HG03095 (cell line): ENCODE measurements at regions not wholly inside any gene's neighbourhood (a gene's known extent, or its start where the extent isn't known, plus 50 kb on each side); places are given as distances from the start of the nearest gene placed in this dataset.
"Not testable (repeated sequence)": the region's sequence is repeated elsewhere in the genome, so short reads cannot be mapped to it uniquely, and the experiment has no call there.

Experiments
- ATAC-seq: cut with Tn5 transposase; IDR thresholded peaks from one replicate; pipeline ENCODE4 v1.9.1; 2021; ENCODE audit warnings: moderate library complexity; ENCODE audit not compliant: unreplicated experiment

DNA sequence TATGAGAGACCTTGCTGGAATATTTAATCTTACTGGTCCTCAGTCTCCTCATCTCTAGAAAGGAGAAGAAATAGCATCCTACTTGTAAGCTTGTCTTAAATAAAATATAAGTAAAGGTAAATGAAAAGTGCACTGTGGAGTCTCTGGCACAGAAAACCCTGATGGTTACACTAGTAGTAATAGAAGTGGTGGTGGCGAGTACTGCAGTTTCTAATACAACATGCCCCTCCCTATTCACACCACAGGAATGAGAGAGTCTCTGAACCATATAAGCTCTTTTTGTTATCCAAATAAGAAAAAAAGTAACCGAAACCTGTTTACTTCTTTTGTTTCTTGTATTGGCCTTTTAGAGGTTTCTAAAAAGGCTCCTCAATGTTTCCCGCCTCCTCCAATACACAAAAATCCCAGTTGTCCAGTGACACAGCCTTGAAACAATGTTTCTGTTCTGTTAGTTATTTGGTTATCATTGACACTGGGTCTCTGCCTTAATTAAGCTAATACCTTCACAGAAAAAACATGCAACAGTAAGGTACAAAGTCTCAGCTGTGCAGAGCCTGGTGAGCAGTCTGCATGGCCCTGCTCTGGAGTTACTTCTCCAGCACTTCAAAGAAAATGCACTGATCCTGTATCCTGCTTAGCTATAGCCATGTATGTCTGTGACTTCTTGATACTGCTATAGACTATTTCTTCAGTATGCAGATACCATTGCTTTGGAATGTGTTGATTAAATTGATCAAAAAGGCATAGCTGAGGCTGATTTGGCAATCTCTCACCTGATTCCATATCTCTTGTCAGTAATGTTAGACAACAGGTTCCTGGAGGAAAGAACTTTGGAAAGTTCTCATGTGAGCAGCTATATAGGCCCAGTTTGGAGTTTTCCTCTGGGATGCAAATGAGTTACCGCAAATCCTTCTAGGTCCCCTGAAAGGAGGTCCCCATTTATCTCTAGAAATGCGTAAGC lies 315.6 kb upstream of the IL12A start:
- ATAC-seq: peak; percentile 73

DNA sequence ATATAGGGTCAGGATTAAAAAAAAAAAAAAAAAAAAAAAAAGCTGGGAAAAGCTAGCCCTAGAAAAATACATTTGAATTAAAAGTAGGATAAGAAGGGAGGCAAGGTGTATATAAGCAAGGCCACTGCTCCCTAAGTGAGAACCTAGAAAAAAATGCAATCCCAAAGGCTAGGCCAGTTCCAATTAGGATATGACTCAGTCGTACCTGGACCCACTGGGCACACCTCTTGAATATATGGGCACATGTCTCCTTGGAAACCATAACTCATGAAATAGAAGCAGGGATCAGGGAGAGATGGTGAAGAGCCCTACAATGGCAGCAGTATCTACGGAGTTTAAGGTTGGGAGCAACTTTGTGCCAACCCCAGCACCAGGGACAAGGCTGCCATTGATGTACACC lies 314.1 kb upstream of the IL12A start:
- no peak for ATAC-seq

DNA sequence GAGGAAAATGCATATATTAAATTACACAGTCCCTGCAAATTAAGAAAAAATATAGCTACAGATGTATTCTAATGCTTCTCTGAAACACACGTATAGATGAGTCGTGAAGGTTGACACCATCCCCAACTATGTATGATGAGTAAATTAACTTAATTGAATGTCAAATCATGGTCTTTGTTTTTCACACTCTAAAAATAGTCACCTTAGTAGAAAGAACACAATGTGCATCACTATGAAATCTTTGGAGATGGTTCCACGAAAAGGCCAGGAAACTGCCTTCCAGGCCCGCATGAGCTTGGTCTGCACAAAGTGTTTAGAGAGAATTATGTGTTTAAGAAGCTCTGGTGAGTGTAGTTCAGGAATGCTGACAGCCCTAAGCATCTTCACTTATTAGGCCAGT lies 313.4 kb upstream of the IL12A start:
- no peak for ATAC-seq

DNA sequence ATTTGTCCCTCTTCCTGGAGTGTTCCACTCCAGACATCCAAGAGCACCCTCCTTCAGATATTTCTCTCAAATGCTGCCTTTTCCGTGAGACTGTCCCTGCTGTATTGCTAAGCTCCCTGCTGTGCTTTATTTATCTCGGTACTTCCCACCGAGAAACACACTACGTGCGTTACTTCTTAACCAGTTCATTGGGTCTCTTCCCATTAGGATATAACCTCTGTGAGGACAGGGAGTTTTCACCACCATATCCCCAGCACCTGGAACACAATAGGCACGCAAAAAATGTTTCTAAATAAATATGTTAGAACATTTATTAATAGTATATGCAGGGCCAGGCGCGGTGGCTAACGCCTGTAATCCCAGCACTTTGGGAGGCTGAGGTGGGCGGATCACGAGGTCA lies 308.7 kb upstream of the IL12A start:
- no peak for ATAC-seq

DNA sequence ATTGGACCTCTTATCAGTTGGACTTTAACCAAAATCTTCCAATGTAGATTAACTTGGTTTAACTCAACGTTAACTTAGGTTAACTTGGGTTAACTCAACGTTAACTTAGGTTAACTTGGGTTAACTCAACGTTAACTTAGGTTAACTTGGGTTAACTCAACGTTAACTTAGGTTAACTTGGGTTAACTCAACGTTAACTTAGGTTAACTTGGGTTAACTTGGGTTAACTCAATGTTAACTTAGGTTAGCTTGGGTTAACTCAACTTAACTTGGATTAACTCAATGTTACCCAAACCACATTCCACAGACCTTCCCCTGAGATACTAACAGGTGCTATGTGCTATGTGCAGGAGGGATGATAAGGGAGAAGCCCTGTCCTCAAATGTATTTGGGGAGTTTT lies 306.9 kb upstream of the IL12A start:
- ATAC-seq: not testable (repeated sequence)

DNA sequence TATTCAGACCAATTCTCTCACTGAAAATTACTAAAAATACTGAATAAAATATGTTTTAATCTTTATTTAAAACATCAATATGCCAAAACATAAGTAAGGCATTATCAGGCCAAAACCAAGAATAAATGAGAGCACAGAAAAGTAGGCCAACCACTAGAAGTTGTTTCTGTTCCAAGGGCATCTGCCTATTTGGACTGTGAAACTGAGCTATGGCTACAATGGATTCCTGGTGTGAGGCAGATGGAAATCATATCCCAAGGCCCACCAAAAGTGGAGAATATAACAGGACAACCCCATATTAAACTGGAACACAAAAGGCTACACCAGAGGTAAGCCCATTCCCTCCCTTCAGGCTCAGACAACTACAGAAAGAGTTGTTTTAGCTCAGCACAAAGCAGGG lies 302.8 kb upstream of the IL12A start:
- no peak for ATAC-seq

DNA sequence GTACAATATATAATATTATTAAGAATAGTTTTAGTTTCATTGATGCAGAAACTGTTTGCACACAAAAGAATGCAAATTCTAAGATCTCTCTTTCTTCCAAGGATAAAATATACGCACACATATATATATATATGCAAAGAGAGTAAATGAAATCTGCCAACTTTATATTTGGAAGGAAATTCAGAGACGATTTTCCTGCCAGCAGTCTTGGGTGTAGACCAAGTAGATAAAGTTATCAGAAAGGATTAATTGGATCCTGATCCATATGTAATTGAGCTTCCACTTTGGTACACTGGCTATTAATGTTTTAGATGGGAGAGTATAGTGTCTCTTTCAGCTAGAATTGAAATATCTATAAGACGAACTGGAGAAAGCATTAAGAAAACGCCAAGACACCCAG lies 295.4 kb upstream of the IL12A start:
- ATAC-seq: no peak

DNA sequence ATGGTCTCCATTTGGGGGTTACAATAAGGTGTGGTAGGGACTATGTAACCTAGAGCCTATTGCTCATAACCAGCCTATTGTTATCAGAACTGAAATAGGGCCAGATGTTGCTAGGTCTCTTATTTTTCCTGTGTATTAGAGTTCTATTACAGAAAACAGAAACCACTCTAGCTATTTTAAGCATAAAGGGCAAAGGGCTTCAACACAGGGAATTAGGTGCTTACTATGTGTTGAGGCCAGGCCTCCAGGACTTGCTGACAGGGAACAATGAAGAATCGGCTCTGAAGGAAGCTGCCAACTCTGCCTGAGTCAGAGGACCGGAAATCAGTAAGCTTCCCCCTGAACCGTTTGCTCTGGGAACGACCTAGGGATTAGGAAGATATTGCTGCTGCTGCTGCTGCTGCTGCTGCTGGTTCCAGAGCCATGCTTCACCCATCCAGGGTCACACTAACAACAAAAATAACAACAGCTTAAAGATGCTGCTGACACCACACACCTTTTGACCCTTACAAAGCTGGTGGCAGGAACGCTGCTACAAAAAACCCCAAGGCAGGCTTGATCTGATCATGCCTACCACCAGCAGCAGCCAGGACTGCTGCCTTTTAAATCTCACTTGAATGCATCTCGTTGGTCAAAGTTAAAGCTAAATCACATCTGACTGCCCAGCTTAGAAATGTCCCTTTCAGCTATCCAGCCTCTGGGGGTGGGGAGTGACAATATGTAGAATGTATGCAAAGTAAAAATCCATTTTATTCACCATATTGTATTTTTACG lies 276.9 kb upstream of the IL12A start:
- ATAC-seq: no peak

DNA sequence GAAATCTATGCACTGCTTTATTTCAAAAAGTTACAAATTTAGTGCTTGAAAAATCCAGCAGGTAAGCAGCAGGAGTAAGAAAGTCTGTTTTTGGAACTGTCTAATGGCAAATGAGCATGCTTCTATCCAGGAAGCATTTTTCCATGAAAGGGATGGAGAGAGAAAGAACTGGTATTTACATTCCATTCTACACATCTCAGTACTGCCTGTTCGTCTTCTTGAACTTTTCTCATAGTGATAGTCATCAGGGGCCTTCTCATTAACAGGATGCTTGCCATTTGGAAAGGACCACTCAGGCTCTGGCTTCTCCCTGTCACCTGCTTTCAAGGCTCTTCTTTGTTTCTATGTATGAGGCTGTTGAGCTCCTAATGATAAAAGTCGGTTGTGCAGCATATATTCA lies 267.3 kb upstream of the IL12A start:
- no peak for ATAC-seq

DNA sequence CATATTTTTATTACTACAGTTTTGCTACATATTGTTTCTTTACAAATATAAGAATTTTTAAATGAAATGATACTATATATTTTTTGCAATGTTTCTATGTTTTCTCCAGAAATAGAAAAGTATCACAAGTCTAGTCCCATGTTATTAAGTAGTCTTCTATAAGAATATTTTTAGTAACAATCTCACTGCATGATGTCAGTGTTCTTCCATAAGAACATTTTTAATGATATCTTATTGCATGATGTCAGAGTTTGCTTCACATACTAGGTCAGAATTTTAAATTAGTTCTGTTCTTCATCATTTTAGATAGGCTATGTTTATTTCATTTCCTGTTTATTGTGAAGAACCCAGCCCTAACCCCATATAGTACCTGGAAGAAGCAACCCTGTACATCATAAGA lies 265.3 kb upstream of the IL12A start:
- ATAC-seq: no peak

DNA sequence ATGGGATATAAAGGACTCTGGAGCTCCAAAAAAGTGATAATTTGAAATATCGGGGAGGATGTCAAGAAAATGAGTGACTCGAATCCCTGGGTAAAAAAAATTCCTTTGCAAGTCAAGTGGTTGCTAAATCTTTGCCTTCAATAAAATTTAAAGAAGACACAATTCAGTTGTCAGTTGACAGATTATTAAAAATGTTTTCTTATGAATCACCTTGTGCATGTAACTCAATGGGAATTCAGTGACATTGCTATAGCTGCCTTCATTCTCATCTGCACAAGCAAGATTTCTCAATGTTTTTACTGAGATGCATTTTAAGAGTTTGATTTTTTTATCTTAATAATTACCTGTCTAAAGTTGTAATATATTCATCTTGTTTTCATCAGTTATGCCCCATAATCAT lies 264.0 kb upstream of the IL12A start:
- no peak for ATAC-seq

DNA sequence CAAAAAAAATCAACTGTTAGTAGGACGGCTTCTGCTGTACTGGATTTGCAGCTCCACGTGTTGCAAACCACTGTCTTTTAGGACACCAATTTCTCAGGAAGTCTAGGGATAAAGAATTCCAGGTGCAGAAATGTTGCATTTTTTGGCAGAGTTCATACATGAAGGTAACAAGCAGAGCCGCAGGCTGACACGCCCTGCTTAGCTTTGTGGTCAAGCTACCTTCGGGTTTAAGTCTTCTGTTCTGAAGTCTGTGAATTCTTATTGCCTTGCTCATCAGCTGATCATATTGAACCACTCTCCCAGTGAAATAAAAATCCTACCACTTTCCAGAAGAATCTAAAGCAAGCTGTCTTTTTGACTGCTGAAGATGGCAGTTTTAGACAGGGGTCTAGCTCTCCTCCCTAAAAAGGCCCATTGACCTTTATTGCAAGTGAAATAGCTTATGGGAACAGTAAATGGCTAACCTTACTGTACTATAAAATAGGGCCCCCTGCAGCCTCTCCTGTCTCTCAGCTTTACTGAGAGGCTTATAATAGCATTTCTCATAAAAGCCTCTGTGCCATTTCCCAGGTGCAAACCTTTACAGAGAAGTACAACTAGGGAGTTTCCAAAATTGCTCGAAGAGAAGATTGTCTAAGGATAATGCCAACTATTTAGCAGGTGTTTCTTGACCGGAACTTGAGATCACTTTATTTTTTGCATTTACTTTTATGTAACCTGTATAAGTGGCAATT lies 262.2 kb upstream of the IL12A start:
- no peak for ATAC-seq

DNA sequence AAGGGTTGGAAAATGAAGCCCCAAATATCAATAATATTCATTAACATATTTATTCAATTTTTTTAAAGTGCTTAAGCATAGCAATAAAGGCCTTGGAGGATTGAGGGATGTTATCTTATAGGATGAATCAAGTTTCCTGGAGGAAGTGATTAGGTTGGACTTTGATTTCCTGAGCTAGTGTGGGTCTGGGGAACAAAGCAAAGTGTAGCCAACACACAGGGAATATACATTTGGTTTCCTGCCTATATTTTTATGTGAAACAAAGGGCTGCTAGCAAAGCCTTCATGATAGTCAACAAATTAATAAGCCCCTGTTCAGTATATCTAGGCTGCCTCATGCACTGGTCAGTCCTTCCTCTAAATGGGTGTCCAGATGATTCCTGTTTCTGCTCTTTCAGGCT lies 261.1 kb upstream of the IL12A start:
- ATAC-seq: no peak

DNA sequence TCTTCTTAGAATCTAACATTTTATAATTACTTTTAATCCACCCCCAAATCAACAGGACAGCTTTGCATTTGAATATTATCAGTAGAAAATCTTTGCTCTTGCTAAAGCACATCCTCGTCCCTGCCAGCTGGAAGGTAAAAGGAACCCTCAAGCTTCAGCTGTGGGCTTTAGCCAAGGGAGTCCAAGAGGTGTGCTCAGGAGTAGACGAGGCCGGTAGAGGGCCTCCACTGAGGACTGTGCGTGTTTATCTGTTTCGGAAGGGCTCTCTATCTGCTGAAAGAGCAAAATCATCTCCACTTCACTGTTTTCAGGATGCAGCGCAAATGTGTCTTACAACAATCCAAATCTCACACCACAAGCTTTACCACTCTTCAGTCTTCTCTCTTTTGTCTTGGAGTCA lies 257.4 kb upstream of the IL12A start:
- ATAC-seq: no peak

DNA sequence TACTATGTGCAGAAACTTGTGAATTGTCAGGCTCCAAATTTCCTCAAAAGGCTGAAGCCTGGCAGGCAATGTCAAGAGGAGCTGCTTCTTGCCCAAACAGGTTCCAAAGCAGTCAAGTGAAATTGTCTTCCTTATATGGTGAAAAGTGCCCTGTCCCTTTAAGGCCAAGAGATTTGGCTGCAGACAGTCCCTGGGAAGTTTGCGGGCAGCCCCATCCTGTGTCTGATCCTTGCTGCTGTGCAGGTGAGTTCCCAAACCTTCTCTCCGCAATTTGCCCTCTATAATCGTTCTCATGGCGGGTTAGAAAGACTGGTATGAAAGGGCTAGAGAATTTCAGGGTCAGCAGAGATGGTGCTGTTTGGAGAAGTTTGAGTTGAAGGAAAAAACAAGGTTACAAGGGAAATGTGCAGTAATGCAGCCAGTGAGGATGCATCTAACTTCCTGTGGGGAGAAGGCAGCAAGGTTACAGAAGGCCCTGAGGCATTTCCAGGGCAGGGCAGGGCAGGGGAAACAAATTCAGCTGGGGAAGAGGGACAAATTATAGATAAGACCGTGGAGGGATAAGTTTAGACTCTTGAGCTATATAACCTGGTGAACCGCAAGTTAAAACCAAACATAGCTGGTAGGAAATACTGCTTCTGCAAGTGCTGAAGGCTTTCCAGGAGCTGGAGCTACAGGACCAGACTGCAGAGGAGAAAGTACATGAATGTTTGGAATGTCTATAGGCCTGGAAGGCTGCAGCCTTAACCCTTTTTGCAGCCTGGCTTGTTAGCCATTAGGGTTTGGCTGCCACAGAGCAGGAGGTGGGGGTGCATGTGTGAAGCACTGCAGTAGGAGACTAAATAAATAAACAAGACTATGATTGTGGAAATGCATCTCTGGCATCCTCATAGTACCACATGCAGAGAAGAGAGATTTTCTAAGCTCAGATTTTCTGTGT lies 256.2 kb upstream of the IL12A start:
- no peak for ATAC-seq

DNA sequence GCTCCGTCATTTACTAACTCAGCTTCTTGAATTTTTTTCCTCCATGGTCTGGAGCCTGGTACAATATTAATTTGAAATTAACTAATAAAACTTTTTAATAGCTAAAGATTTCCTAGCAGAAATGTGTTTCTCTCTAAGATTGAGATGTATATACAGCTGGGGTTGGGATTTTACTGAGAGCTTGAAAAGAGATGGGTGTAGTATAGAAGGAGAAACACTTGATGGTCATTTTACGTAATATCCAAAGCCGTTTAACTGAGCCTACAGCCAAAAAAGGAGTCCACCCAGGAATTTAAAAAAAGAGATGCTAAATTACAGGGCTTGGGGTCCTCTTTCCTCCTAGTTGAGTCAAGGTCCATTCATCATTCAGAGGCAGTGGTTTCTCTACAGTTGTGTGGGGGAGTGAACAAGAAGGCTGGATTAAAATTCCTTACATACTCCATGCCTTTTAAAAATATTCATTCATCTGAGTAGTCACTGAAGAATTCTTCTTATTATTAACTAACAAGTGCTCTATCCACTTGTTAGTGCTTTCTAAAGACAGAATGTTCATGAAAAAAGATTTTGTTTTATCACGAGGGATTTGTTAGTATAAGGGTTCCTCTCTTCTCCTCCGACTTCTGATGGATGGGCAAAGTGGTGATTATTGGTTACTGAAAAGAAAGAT lies 255.3 kb upstream of the IL12A start:
- no peak for ATAC-seq

DNA sequence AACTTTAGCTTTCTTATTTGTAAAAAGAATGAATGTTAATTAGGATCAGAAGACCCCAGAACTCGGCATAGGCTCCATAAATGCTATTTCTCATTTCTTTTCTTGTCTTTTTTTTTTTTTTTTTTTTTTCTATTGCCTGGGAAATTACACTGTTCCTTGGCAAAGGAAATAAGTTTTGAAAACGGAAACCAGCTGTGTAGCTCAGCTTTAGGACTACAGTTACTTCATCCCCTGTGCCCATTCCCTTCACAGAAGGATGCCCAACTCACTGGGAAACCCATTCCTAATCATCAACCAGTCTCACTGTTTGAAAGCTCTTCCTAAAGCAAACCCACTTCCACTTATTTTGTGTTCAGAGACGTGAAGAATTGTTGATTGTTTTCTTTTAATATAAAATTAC lies 254.0 kb upstream of the IL12A start:
- no peak for ATAC-seq

DNA sequence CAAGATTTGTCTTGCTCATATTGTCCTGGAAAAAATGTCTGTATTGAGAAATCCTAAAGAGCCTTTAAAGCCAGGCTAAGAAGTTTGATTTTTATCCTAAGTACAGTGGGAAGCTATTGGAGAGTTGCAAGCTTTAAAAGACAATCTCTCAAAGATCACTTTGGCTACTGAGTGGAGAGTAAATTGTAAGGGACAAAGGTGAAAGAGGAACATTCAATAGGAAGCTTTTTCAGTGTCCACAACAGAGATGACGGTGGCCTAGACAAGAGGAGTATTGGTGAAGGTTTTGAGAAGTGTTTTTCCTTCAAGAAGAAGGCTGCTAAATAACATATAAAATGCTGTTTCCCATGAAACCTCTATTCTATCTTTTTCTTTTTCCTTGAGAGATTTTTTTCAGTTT lies 249.5 kb upstream of the IL12A start:
- ATAC-seq: no peak

DNA sequence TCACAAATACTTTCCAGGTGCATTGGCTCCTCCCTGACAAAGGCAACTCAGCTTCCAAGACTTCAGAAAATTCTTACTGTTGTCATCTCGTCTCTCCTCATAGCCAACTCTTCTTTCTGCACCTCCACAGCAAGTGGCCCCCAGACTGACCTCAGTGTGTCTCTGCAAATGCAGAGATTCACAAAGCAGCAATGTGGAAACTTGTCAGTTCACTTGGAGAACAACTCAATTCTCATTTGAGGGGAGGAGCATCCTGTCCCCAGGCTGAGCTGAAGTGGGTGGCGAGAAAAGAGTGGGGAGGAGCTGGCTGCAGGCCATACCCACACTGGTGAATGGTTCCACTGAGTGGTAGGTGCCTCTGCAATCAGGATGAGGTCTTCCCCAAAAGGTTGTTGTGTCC lies 248.7 kb upstream of the IL12A start:
- ATAC-seq: no peak

DNA sequence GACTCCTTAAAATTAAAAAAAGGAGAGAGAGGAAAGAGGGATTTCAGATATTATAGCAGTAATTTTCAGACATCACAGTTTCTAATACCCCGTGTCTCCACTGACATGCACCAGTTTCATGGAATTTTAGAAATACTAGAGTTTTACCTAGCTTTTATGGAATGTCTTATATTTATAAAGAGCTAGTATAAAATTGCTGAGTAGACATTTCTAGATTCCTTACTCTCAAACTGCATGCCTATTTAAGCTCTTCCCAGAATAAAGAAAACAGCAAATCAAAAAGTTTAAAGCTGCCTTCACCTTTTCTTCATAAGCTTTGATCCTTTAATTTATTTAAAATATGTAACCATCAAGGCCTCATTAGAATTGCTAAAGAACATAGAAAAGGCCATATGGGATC lies 247.4 kb upstream of the IL12A start:
- ATAC-seq: no peak
